Ovary (tissue), 7 donors: ENCODE measurements at regions not wholly inside any gene's neighbourhood (a gene's known extent, or its start where the extent isn't known, plus 50 kb on each side); places are given as distances from the start of the nearest gene placed in this dataset.

Experiments
- DNase-seq, 5 donors: peaks; one replicate each; pipeline ENCODE4 v3.0.0-alpha.2; 2019 to 2020
- H3K27ac ChIP-seq, 2 donors: fragments of 200-600 bp; one replicate each; pipeline versions ENCODE4 v1.5.1 to v1.8.0; 2019 to 2022
- H3K27me3 ChIP-seq: fragments of 200-600 bp; one replicate; pipeline ENCODE4 v1.8.0; 2022
- H3K36me3 ChIP-seq: fragments of 200-600 bp; sonication (generic); one replicate; pipeline ENCODE4 v1.5.1; 2019
- H3K4me1 ChIP-seq: one replicate; pipeline ENCODE4 v1.8.1; 2013; ENCODE audit warnings: mild to moderate bottlenecking, moderate library complexity; ENCODE audit not compliant: insufficient read depth
- H3K4me3 ChIP-seq: fragments of 200-600 bp; sonication (generic); one replicate; pipeline ENCODE4 v1.5.1; 2017
- H3K9me3 ChIP-seq, 2 donors: fragments of 200-600 bp in 1 of 2; sonication (generic) in 1 of 2; one replicate each; pipeline versions ENCODE4 v1.5.1 to v1.8.1; 2013 to 2019; ENCODE audit warnings: mild to moderate bottlenecking in 1 of 2, moderate library complexity in 1 of 2
- CTCF ChIP-seq, 3 donors: fragments of 450-650 bp in 2 of 3; fragments of 200-600 bp in 1 of 3; IDR thresholded peaks; one replicate each; pipeline versions ENCODE4 v1.5.1 to v1.8.0; 2016 to 2022; ENCODE audit warnings: antibody characterized with exemption in 3 of 3, mild to moderate bottlenecking in 1 of 3
- EP300 ChIP-seq: sonication (generic); formaldehyde crosslinking; IDR thresholded peaks from one replicate; pipeline ENCODE4 v1.6.1; 2017; ENCODE audit warnings: antibody characterized with exemption
- POLR2A ChIP-seq: fragments of 450-650 bp; IDR thresholded peaks from one replicate; pipeline ENCODE4 v1.6.1; 2017; ENCODE audit warnings: antibody characterized with exemption, mild to moderate bottlenecking, moderate library complexity
- WGBS, 3 donors: extraction: QIAGEN DNeasy Blood & Tissue Kit in 1 of 3; methylation state at CpG; one replicate each; pipeline versions ENCODE4 v1.1.5 to v1.1.7; 2013 to 2017; 5-methylcytosine and 5-hydroxymethylcytosine counted together
- intact Hi-C, 4 donors: fragments of 100-400 bp; cut with DNase I; formaldehyde crosslinking; loops; one replicate each; pipeline versions ENCODE4 v1.11.0 to v1.15.1; 2022 to 2023
- donor health status: DM: no; HTN: no; CAD: no; lungs with moderate emphysema.
- donor health status: DM: no; HTN: no; CAD: no.
- donor health status: Bipolar disorder and iron deficiency.
- donor health status: DM: no; HTN: no; CAD: no.
- donor health status: DM: yes; HTN: yes; CAD: no.

GRCh38 chr4:53865054-53865453, 199.4 kb downstream of the CHIC2 start:
- no peak overlapping the region for H3K27ac ChIP-seq
- WGBS, 3 donors: 82 to 85% (median 83%) methylated on average over 5 of the region's 5 CpGs

DNA sequence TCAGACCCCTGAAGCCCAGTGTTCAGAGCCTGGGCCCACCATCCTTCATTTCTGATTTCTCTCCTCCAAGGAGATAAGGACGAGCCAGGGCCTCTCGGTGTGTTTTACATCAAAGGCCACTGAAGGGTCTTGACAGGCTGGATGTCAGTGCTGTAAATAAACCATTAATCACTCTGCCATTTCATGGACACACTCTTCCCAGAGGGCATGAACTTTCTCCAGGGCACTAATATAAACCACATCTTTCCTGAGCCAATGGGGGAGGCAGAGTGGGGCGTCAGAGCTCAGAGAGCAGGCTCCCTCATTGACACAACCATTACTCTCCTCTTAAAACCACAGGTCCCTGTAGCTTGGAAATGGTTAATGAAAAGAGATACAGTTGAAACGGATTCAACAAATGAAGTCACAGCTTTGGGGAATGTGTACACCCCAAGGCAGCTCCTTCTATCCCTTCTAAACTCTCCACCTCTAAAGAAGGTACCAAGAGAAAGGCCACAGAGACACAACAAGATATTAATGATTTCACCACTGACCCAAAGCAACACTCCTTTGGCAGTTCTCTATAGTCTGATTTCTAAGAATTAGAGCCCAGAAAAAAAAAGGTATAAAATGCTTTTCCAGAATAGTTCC, 200.6 kb downstream of the CHIC2 start:
- intact Hi-C loops: no loop called here
- H3K27me3 ChIP-seq: no peaks in the 10 kb centered on the region
- whole genome bisulfite sequencing, 3 donors: 15 to 27% (median 25%) methylated on average over 4 of the region's 4 CpGs
- H3K36me3 ChIP-seq: no peaks in the 10 kb centered on the region
- TF ChIP-seq CTCF (IDR thresholded peaks at IDR 0.05) (no peak), POLR2A (no peak), EP300 (no peak)
- no peaks in the 10 kb centered on the region for H3K9me3 ChIP-seq
- DNase-seq: no peak
- H3K27ac ChIP-seq: peak overlapping the region in 1 of 2 donors; percentile 39
- no peak overlapping the region for H3K4me3 ChIP-seq
- H3K4me1 ChIP-seq: peaks cover 3% of the 10 kb centered on the region

More at GRCh38 chr4:53865054-53865453, 199.4 kb downstream of the CHIC2 start:
- no peak for TF ChIP-seq CTCF (IDR thresholded peaks at IDR 0.05)
- no peak for TF ChIP-seq EP300
- TF ChIP-seq POLR2A: no peak
- Histone ChIP-seq H3K4me3 (no peak overlapping the region), H3K9me3 (no peaks in the 10 kb centered on the region), H3K27me3 (no peaks in the 10 kb centered on the region), H3K36me3 (no peaks in the 10 kb centered on the region), H3K4me1 (peaks cover 3% of the 10 kb centered on the region)
- no peak for DNase-seq
- intact Hi-C loops: no loop called here

GRCh38 chr4:53863158-53863557, 201.2 kb downstream of the CHIC2 start:
- Histone ChIP-seq H3K27ac (peak overlapping the region in 1 of 2 donors; percentile 39), H3K36me3 (no peaks in the 10 kb centered on the region), H3K4me1 (peaks cover 3% of the 10 kb centered on the region), H3K9me3 (no peaks in the 10 kb centered on the region), H3K27me3 (no peaks in the 10 kb centered on the region), H3K4me3 (no peak overlapping the region)
- TF ChIP-seq EP300 (no peak), POLR2A (no peak), CTCF (IDR thresholded peaks at IDR 0.05) (no peak)
- WGBS, 3 donors: 1 to 11% (median 7%) methylated on average over 3 of the region's 3 CpGs
- DNase-seq: peak in 4 of 5 donors; percentile 21 to 50 (median 32)
- intact Hi-C loops: no loop called here

DNA sequence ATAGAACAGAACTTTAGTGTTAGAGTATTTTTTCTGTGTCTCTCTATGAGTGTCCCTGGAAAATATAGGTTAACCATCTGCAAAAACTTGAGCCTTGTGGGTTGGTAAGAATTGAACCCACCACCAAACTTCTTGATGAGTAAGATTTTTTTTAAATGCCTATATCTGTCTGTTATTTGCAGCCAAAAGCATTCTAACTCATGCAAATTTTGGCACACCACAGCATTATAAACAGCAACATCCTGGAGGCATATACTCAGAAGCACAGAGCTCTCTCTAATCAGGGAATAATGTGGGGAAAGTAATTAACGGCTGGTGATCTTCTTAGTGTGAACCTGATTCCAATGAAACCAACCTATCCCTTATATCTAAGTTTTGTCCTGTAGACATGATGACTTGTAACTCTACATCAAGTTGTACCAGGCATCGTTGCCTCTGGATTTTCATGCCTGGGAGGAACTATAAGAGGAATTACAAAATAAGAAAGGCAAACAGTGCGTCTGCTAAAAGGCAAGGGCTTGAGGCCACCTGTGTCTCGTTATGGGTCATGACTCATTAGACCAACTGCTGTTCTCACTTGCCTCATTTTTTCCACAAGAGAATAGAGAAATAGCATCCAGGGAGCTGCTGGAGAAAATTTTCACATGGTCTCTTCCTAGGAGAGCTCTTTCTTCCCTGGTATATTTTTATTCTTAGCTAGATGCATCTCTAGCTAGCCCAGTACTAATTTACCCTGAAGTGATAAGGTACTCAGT, 202.4 kb downstream of the CHIC2 start:
- Histone ChIP-seq H3K4me3 (no peak overlapping the region), H3K36me3 (no peaks in the 10 kb centered on the region), H3K9me3 (no peaks in the 10 kb centered on the region), H3K27ac (no peak overlapping the region), H3K27me3 (no peaks in the 10 kb centered on the region), H3K4me1 (peaks cover 3% of the 10 kb centered on the region)
- DNase-seq: peak in 2 of 5 donors; percentile 38 to 63
- intact Hi-C loops: no loop called here
- 17 to 27% (median 22%) methylated on average over 4 of the region's 4 CpGs for WGBS, 3 donors
- no peak for TF ChIP-seq POLR2A
- TF ChIP-seq CTCF (IDR thresholded peaks at IDR 0.05): no peak
- TF ChIP-seq EP300: no peak
